ENCODE measurements at regions not wholly inside any gene's neighbourhood (a gene's known extent, or its start where the extent isn't known, plus 50 kb on each side); places are given as distances from the start of the nearest gene placed in this dataset.
A peak's percentile ranks its signal among the peaks of the same experiment; 100 is the strongest.

- TF ChIP-seq CTCF (IDR thresholded peaks at IDR 0.05) (no peak), POLR2AphosphoS5 (IDR thresholded peaks at IDR 0.05) (peak in 1 of 3 donors; percentile 35)
- Histone ChIP-seq H3K27me3 (no peaks in the 10 kb centered on the region), H3K4me3 (no peak overlapping the region), H3K36me3 (no peaks in the 10 kb centered on the region), H3K4me1 (no peaks in the 10 kb centered on the region), H3K9me3 (peaks cover 0 to 4% of the 10 kb centered on the region in 2 donors), H3K27ac (peak overlapping the region; percentile 16 to 31)
- no peak for DNase-seq (ENCODE audit: low spot score in 2 of 2)
- intact Hi-C loops (cut with DNase I; ENCODE audit: low total_unique reads), result no loop called here
These were observed 399.7 kb downstream of the COL12A1 start for GRCh38 chr6:74805916-74806696.

GRCh38 chr6:74798302-74798701, 407.6 kb downstream of the COL12A1 start:
- no peaks in the 10 kb centered on the region for H3K4me1 ChIP-seq
- TF ChIP-seq CTCF (IDR thresholded peaks at IDR 0.05) (no peak), POLR2A (IDR thresholded peaks at IDR 0.05) (no peak), POLR2AphosphoS5 (IDR thresholded peaks at IDR 0.05) (no peak)
- peaks cover 0 to 10% of the 10 kb centered on the region in 2 donors for H3K9me3 ChIP-seq
- intact Hi-C loops (cut with DNase I; ENCODE audit: low total_unique reads), result no loop called here
- no peaks in the 10 kb centered on the region for H3K27me3 ChIP-seq
- no peaks in the 10 kb centered on the region for H3K36me3 ChIP-seq
- no peak for DNase-seq (ENCODE audit: low spot score in 2 of 2)
- H3K27ac ChIP-seq, result no peak overlapping the region
- no peak overlapping the region for H3K4me3 ChIP-seq

- Histone ChIP-seq H3K4me1 (no peaks in the 10 kb centered on the region), H3K36me3 (no peaks in the 10 kb centered on the region), H3K4me3 (no peak overlapping the region), H3K9me3 (no peaks in the 10 kb centered on the region), H3K27me3 (no peaks in the 10 kb centered on the region), H3K27ac (no peak overlapping the region)
- no peak for DNase-seq (ENCODE audit: low spot score in 2 of 2)
- no peak for TF ChIP-seq POLR2AphosphoS5 (IDR thresholded peaks at IDR 0.05)
- no peak for TF ChIP-seq CTCF (IDR thresholded peaks at IDR 0.05)
- TF ChIP-seq POLR2A (IDR thresholded peaks at IDR 0.05), result no peak
- intact Hi-C loops (cut with DNase I; ENCODE audit: low total_unique reads), result no loop called here
These were observed 420.6 kb downstream of the COL12A1 start for GRCh38 chr6:74785236-74785635.

GRCh38 chr6:74782346-74782745, 423.5 kb downstream of the COL12A1 start:
- no peak overlapping the region for H3K4me3 ChIP-seq
- intact Hi-C loops (cut with DNase I; ENCODE audit: low total_unique reads), result no loop called here

More at GRCh38 chr6:74782346-74782745, 423.5 kb downstream of the COL12A1 start:
- H3K27ac ChIP-seq, result no peak overlapping the region
- no peak for TF ChIP-seq POLR2AphosphoS5 (IDR thresholded peaks at IDR 0.05)
- no peak for TF ChIP-seq POLR2A (IDR thresholded peaks at IDR 0.05)
- TF ChIP-seq CTCF (IDR thresholded peaks at IDR 0.05), result no peak
- H3K9me3 ChIP-seq, result no peaks in the 10 kb centered on the region
- H3K27me3 ChIP-seq, result no peaks in the 10 kb centered on the region
- DNase-seq (ENCODE audit: low spot score in 2 of 2), result no peak
- H3K4me1 ChIP-seq, result no peaks in the 10 kb centered on the region
- H3K36me3 ChIP-seq, result no peaks in the 10 kb centered on the region

All from breast epithelium (tissue), 4 donors.